ENCODE measurements at regions not wholly inside any gene's neighbourhood (a gene's known extent, or its start where the extent isn't known, plus 50 kb on each side); places are given as distances from the start of the nearest gene placed in this dataset.

DNA sequence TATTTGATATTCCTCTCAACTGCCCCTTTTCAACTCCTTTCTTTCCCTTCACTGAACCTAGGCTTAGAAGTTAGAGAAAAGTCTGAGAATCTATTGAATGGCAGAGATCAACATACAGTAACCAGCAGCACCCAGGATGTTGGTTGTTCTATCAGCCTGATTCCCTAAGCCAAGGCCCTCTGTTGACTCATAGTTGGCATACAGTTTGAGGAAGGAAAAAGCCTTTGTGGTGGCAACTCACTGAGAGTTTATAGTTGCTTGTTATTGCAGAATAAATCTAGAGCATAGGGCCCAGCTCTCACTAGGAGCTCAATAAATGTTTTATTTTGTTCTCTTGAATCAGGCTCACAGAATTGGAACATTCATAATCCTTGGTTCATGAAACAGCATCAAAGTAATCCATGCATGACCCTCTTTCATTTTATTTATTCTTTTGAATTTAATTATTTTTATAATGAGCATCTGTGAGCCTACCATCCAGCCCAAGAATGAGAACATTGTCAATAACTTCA is 119.1 kb upstream of the ADGRF1 start:
- H3K4me1 ChIP-seq (ENCODE audit: insufficient read depth, insufficient read length): no peaks in the 10 kb centered on the region
- no peak overlapping the region for H3K9ac ChIP-seq (ENCODE audit: insufficient read length, low read depth)

DNA sequence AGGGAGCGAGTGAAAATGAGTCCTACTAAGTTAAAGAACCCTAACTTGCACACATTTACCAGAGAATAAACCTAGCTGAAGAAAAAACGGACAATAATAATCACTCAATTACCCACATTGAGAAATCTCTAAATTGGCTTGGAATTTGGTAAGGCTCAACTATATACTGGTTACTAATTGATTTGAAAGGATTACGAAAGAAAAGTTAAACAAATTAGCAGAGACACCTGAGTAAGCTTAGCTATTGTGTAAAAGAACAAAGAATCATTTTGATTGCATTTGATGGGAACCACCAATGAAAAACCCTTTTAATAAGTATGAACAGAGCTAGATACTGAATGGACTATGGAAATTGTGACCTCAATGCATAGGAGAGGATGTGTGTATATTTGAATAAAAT is 118.6 kb upstream of the ADGRF1 start:
- Histone ChIP-seq H3K4me3 (ENCODE audit: insufficient read length, low read depth) (no peak overlapping the region), H3K27me3 (ENCODE audit: insufficient read depth, insufficient read length) (no peaks in the 10 kb centered on the region), H3K9me3 (ENCODE audit: insufficient read depth, low read length) (no peaks in the 10 kb centered on the region), H3K4me1 (ENCODE audit: insufficient read depth, insufficient read length) (no peaks in the 10 kb centered on the region), H3K9ac (ENCODE audit: insufficient read length, low read depth) (no peak overlapping the region), H3K36me3 (ENCODE audit: insufficient read depth, insufficient read length, low read length) (no peaks in the 10 kb centered on the region)
- DNase-seq (ENCODE audit: low read depth, low spot score): no peak
- TF ChIP-seq YY1 (IDR thresholded peaks at IDR 0.05; ENCODE audit: insufficient read depth, insufficient read length) (no peak), SUZ12 (IDR thresholded peaks at IDR 0.05; ENCODE audit: extremely low read depth, insufficient read depth, insufficient read length) (no peak), ZNF274 (IDR thresholded peaks at IDR 0.05; ENCODE audit: low read depth, low read length) (no peak)

More for the DNA sequence above, 119.1 kb upstream of the ADGRF1 start:
- TF ChIP-seq ZNF274 (IDR thresholded peaks at IDR 0.05; ENCODE audit: low read depth, low read length): no peak
- TF ChIP-seq YY1 (IDR thresholded peaks at IDR 0.05; ENCODE audit: insufficient read depth, insufficient read length): no peak
- no peak for TF ChIP-seq SUZ12 (IDR thresholded peaks at IDR 0.05; ENCODE audit: extremely low read depth, insufficient read depth, insufficient read length)
- no peak for DNase-seq (ENCODE audit: low read depth, low spot score)
- Histone ChIP-seq H3K27me3 (ENCODE audit: insufficient read depth, insufficient read length) (no peaks in the 10 kb centered on the region), H3K36me3 (ENCODE audit: insufficient read depth, insufficient read length, low read length) (no peaks in the 10 kb centered on the region), H3K9me3 (ENCODE audit: insufficient read depth, low read length) (no peaks in the 10 kb centered on the region), H3K4me3 (ENCODE audit: insufficient read length, low read depth) (no peak overlapping the region)

DNA sequence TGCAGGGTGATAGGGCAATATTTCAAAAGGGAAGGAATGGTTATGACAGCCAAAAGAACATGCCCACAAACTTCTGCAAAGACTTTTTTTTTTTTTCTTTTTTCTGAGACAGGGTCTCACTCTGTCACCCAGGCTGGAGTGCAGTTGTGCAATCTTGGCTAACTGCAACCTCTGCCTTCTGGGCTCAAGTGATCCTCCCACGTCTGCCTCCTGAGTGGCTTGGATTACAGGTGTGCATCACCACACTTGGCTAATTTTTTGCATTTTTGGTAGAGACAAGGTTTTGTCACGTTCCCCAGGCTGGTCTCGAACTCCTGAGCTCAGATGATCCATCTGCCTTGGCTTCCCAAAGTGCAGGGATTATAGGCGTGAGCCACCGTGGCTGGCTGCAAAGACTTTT is 117.6 kb upstream of the ADGRF1 start:
- DNase-seq (ENCODE audit: low read depth, low spot score): no peak
- H3K27me3 ChIP-seq (ENCODE audit: insufficient read depth, insufficient read length): no peaks in the 10 kb centered on the region
- no peak overlapping the region for H3K4me3 ChIP-seq (ENCODE audit: insufficient read length, low read depth)
- H3K36me3 ChIP-seq (ENCODE audit: insufficient read depth, insufficient read length, low read length): no peaks in the 10 kb centered on the region
- H3K9me3 ChIP-seq (ENCODE audit: insufficient read depth, low read length): no peaks in the 10 kb centered on the region
- no peaks in the 10 kb centered on the region for H3K4me1 ChIP-seq (ENCODE audit: insufficient read depth, insufficient read length)
- TF ChIP-seq ZNF274 (IDR thresholded peaks at IDR 0.05; ENCODE audit: low read depth, low read length) (no peak), SUZ12 (IDR thresholded peaks at IDR 0.05; ENCODE audit: extremely low read depth, insufficient read depth, insufficient read length) (no peak), YY1 (IDR thresholded peaks at IDR 0.05; ENCODE audit: insufficient read depth, insufficient read length) (no peak)
- H3K9ac ChIP-seq (ENCODE audit: insufficient read length, low read depth): no peak overlapping the region

DNA sequence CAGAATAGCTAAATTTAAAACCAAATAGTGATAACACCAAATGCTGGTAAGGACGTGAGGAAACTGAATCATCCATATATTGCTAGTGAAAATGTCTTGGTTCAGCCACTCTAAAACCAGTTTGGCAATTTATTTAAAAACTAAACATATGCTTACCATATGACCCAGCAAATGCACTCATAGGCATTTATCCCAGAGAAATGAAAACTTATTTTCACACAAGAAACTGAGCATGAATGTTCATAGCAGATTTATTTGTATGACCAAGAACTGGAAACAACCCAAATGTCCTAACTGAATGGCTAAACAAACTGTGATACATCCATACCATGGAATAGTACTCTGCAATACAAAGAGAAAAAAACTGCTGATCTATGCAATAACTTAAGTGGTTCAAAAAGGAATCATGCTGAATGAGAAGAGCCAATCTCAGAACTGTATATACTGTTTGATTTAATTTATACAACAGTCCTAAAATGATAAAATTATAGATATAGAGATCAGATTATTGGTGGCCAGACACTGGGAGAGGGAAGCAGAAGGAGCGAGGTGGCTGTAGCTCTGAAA is 115.6 kb upstream of the ADGRF1 start:
- TF ChIP-seq YY1 (IDR thresholded peaks at IDR 0.05; ENCODE audit: insufficient read depth, insufficient read length) (no peak), ZNF274 (IDR thresholded peaks at IDR 0.05; ENCODE audit: low read depth, low read length) (no peak), SUZ12 (IDR thresholded peaks at IDR 0.05; ENCODE audit: extremely low read depth, insufficient read depth, insufficient read length) (no peak)
- no peaks in the 10 kb centered on the region for H3K9me3 ChIP-seq (ENCODE audit: insufficient read depth, low read length)
- no peak for DNase-seq (ENCODE audit: low read depth, low spot score)
- H3K9ac ChIP-seq (ENCODE audit: insufficient read length, low read depth): no peak overlapping the region
- no peak overlapping the region for H3K4me3 ChIP-seq (ENCODE audit: insufficient read length, low read depth)
- no peaks in the 10 kb centered on the region for H3K36me3 ChIP-seq (ENCODE audit: insufficient read depth, insufficient read length, low read length)
- peaks cover 1% of the 10 kb centered on the region for H3K4me1 ChIP-seq (ENCODE audit: insufficient read depth, insufficient read length)
- no peaks in the 10 kb centered on the region for H3K27me3 ChIP-seq (ENCODE audit: insufficient read depth, insufficient read length)

DNA sequence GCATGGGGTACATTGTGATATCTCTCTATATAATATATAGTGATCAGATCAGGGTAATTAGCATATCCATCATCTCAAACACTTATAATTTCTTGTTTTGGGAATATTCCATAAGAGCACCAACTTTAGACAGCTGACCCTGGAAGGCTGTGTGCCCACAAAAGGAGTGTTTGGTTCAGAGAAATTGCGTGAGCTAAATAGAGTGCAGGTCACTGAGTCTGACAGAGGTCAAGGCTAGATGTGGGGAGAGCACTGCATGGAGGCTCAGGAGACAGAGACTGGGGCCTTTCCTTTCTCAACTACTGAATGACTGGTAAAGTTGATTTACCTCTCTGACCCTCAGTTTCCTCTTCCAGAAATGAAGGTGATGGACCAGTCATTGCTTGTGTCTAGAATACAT is 114.9 kb upstream of the ADGRF1 start:
- Histone ChIP-seq H3K36me3 (ENCODE audit: insufficient read depth, insufficient read length, low read length) (no peaks in the 10 kb centered on the region), H3K4me3 (ENCODE audit: insufficient read length, low read depth) (no peak overlapping the region), H3K9me3 (ENCODE audit: insufficient read depth, low read length) (no peaks in the 10 kb centered on the region), H3K4me1 (ENCODE audit: insufficient read depth, insufficient read length) (peaks cover 2% of the 10 kb centered on the region), H3K27me3 (ENCODE audit: insufficient read depth, insufficient read length) (no peaks in the 10 kb centered on the region), H3K9ac (ENCODE audit: insufficient read length, low read depth) (no peak overlapping the region)
- DNase-seq (ENCODE audit: low read depth, low spot score): no peak
- no peak for TF ChIP-seq ZNF274 (IDR thresholded peaks at IDR 0.05; ENCODE audit: low read depth, low read length)
- TF ChIP-seq YY1 (IDR thresholded peaks at IDR 0.05; ENCODE audit: insufficient read depth, insufficient read length): no peak
- no peak for TF ChIP-seq SUZ12 (IDR thresholded peaks at IDR 0.05; ENCODE audit: extremely low read depth, insufficient read depth, insufficient read length)

DNA sequence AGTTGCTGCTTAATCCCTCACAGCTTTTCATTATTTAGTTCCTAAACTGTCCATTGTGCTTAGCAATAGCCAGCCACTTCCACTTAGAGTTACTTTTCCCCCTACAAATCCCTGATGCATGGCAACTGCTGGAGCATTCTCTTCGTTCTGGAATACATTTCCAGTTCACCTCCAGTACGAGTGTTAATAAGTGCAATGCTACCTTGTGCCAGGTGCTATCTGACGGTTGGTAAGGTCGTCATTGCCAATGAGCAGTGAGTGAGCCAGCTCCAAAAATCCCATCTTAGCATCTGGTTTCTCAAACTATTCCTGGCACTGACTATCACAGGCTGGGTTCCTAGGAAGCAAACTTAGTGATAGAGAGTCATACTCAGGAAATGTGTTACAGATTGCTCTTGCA is 114.1 kb upstream of the ADGRF1 start:
- Histone ChIP-seq H3K9ac (ENCODE audit: insufficient read length, low read depth) (no peak overlapping the region), H3K27me3 (ENCODE audit: insufficient read depth, insufficient read length) (no peaks in the 10 kb centered on the region), H3K4me1 (ENCODE audit: insufficient read depth, insufficient read length) (peaks cover 2% of the 10 kb centered on the region), H3K4me3 (ENCODE audit: insufficient read length, low read depth) (no peak overlapping the region), H3K36me3 (ENCODE audit: insufficient read depth, insufficient read length, low read length) (no peaks in the 10 kb centered on the region), H3K9me3 (ENCODE audit: insufficient read depth, low read length) (no peaks in the 10 kb centered on the region)
- TF ChIP-seq SUZ12 (IDR thresholded peaks at IDR 0.05; ENCODE audit: extremely low read depth, insufficient read depth, insufficient read length) (no peak), ZNF274 (IDR thresholded peaks at IDR 0.05; ENCODE audit: low read depth, low read length) (no peak), YY1 (IDR thresholded peaks at IDR 0.05; ENCODE audit: insufficient read depth, insufficient read length) (no peak)
- no peak for DNase-seq (ENCODE audit: low read depth, low spot score)

DNA sequence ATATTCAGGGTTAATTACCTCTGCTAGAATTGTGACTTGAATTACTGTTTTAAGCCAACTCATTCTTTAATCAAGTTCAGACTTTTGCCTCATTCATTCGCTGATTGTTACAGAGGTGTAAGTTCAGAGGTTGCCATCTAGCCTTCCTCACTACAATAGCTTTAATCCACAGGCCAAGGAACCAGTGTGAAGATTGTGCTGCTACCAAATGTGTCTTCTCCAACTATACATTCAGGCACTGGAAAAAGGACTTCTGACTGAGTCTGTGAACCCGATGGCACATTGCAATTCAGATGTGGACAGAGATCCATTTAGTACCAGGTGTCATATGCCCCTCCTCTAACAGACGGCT is 111.2 kb upstream of the ADGRF1 start:
- Histone ChIP-seq H3K27me3 (ENCODE audit: insufficient read depth, insufficient read length) (no peaks in the 10 kb centered on the region), H3K9ac (ENCODE audit: insufficient read length, low read depth) (no peak overlapping the region), H3K4me1 (ENCODE audit: insufficient read depth, insufficient read length) (peaks cover 2% of the 10 kb centered on the region)

More for the DNA sequence above, 111.2 kb upstream of the ADGRF1 start:
- TF ChIP-seq SUZ12 (IDR thresholded peaks at IDR 0.05; ENCODE audit: extremely low read depth, insufficient read depth, insufficient read length) (no peak), YY1 (IDR thresholded peaks at IDR 0.05; ENCODE audit: insufficient read depth, insufficient read length) (no peak), ZNF274 (IDR thresholded peaks at IDR 0.05; ENCODE audit: low read depth, low read length) (no peak)
- no peak for DNase-seq (ENCODE audit: low read depth, low spot score)
- H3K36me3 ChIP-seq (ENCODE audit: insufficient read depth, insufficient read length, low read length): no peaks in the 10 kb centered on the region
- H3K4me3 ChIP-seq (ENCODE audit: insufficient read length, low read depth): no peak overlapping the region
- H3K9me3 ChIP-seq (ENCODE audit: insufficient read depth, low read length): no peaks in the 10 kb centered on the region
